Adrenal gland (tissue), 9 donors: ENCODE measurements at regions not wholly inside any gene's neighbourhood (a gene's known extent, or its start where the extent isn't known, plus 50 kb on each side); places are given as distances from the start of the nearest gene placed in this dataset.
"Not testable (repeated sequence)": the region's sequence is repeated elsewhere in the genome, so short reads cannot be mapped to it uniquely, and the experiment has no call there.

Experiments
- DNase-seq, 7 donors: peaks; one replicate each; pipeline ENCODE4 v3.0.0-alpha.2; 2019 to 2020
- H3K27ac ChIP-seq, 5 donors: fragments of 200-600 bp; sonication (generic) in 4 of 5; 1 replicate in 3 of 5; 2 replicates in 2 of 5; pipeline versions ENCODE4 v1.5.1 to v1.8.0; 2016 to 2020; ENCODE audit warnings: mild to moderate bottlenecking in 1 of 5
- H3K27me3 ChIP-seq: fragments of 200-600 bp; 2 replicates; pipeline ENCODE4 v1.8.0; 2021
- H3K36me3 ChIP-seq, 2 donors: fragments of 200-600 bp; replicated peaks in 1 of 2; 1 replicate in 1 of 2; 2 replicates in 1 of 2; pipeline versions ENCODE4 v1.5.1 to v1.8.0; 2018 to 2022
- H3K4me1 ChIP-seq, 2 donors: fragments of 200-600 bp; replicated peaks in 1 of 2; 1 replicate in 1 of 2; 2 replicates in 1 of 2; pipeline versions ENCODE4 v1.5.1 to v1.8.0; 2018 to 2021
- H3K4me3 ChIP-seq, 4 donors: fragments of 200-600 bp; sonication (generic) in 3 of 4; one replicate each; pipeline ENCODE4 v1.5.1; 2016 to 2018
- H3K9me3 ChIP-seq, 3 donors: fragments of 200-600 bp; sonication (generic) in 1 of 3; replicated peaks in 1 of 3; 1 replicate in 2 of 3; 2 replicates in 1 of 3; pipeline versions ENCODE4 v1.5.1 to v1.8.0; 2016 to 2021
- CTCF ChIP-seq, 6 experiments: fragments of 450-650 bp in 4 of 6; fragments of 200-600 bp in 2 of 6; sonication (generic) in 1 of 6; IDR thresholded peaks; 1 replicate in 5 of 6; 2 replicates in 1 of 6; pipeline versions ENCODE4 v1.5.1 to v1.8.0; 2016 to 2021; ENCODE audit warnings: antibody characterized with exemption in 6 of 6, mild to moderate bottlenecking in 2 of 6, moderate library complexity in 1 of 6
- WGBS, 4 donors: extraction: QIAGEN DNeasy Blood & Tissue Kit in 2 of 4; methylation state at CpG; one replicate each; pipeline versions ENCODE4 v1.1.5 to v1.1.7; 2013 to 2017; 5-methylcytosine and 5-hydroxymethylcytosine counted together
- intact Hi-C, 2 donors: fragments of 100-400 bp; cut with DNase I; formaldehyde crosslinking; loops; one replicate each; pipeline versions ENCODE4 v1.14.1 to v1.15.0; 2022 to 2023
- donor health status: healthy with polysubstance abuse.
- donor health status: Bipolar disorder and iron deficiency.
- donor health status: DM: yes; HTN: yes; CAD: no.
- donor health status: DM: no; HTN: no; CAD: no.
- donor health status: DM: no; HTN: no; CAD: no.

- H3K4me1 ChIP-seq, intact Hi-C loops, H3K36me3 ChIP-seq, DNase-seq, H3K4me3 ChIP-seq, H3K27me3 ChIP-seq, H3K9me3 ChIP-seq, H3K27ac ChIP-seq: not testable (repeated sequence)
- 70 to 80% (median 77%) methylated on average over 4 to 5 of the region's 5 CpGs for WGBS, 4 donors
Observed at GRCh38 chr17:15833890-15834289, 101.8 kb downstream of the TBC1D26 start.

GRCh38 chr17:15835481-15835880 lies 103.4 kb downstream of the TBC1D26 start:
- H3K27me3 ChIP-seq, H3K9me3 ChIP-seq, H3K4me3 ChIP-seq, H3K36me3 ChIP-seq, intact Hi-C loops, H3K4me1 ChIP-seq, H3K27ac ChIP-seq, DNase-seq: not testable (repeated sequence)
- 82 to 91% (median 89%) methylated on average over 1 to 4 of the region's 4 CpGs for WGBS, 4 donors

GRCh38 chr17:15836249-15836982 lies 104.3 kb downstream of the TBC1D26 start:
- H3K9me3 ChIP-seq, intact Hi-C loops, H3K36me3 ChIP-seq, DNase-seq, H3K4me3 ChIP-seq, H3K27ac ChIP-seq, H3K27me3 ChIP-seq, H3K4me1 ChIP-seq: not testable (repeated sequence)
- 58 to 92% (median 78%) methylated on average over 2 to 9 of the region's 12 CpGs for WGBS, 4 donors

GRCh38 chr17:15836991-15837390 lies 104.9 kb downstream of the TBC1D26 start:
- WGBS, 4 donors: 90 to 96% (median 94%) methylated on average over 5 of the region's 5 CpGs
- H3K27me3 ChIP-seq, DNase-seq, H3K4me3 ChIP-seq, intact Hi-C loops, H3K27ac ChIP-seq, H3K36me3 ChIP-seq, H3K4me1 ChIP-seq, H3K9me3 ChIP-seq: not testable (repeated sequence)

GRCh38 chr17:15847447-15848229 lies 97.3 kb upstream of the ADORA2B start:
- H3K27ac ChIP-seq: peak overlapping the region; percentile 41 to 84 (median 75)
- H3K9me3 ChIP-seq, H3K4me3 ChIP-seq, DNase-seq, H3K4me1 ChIP-seq, H3K27me3 ChIP-seq, intact Hi-C loops, H3K36me3 ChIP-seq: not testable (repeated sequence)
- WGBS, 4 donors: 22 to 47% (median 30%) methylated on average over 3 to 6 of the region's 6 CpGs

GRCh38 chr17:15849054-15849453 lies 95.9 kb upstream of the ADORA2B start:
- H3K4me1 ChIP-seq, H3K27ac ChIP-seq, H3K27me3 ChIP-seq, H3K4me3 ChIP-seq, H3K9me3 ChIP-seq, intact Hi-C loops, H3K36me3 ChIP-seq: not testable (repeated sequence)
- peak; percentile 37 to 67 (median 59) for DNase-seq
- 27 to 37% (median 28%) methylated on average over 5 to 6 of the region's 6 CpGs for WGBS, 4 donors
- TF ChIP-seq CTCF (IDR thresholded peaks at IDR 0.05): peak in 4 of 6 experiments; percentile 21 to 38 (median 32)

- H3K9me3 ChIP-seq, DNase-seq, H3K27me3 ChIP-seq, H3K36me3 ChIP-seq, H3K4me3 ChIP-seq, H3K27ac ChIP-seq, H3K4me1 ChIP-seq, intact Hi-C loops: not testable (repeated sequence)
- 55 to 70% (median 58%) methylated on average over 2 of the region's 2 CpGs for WGBS, 4 donors
Observed at GRCh38 chr17:15850071-15850470, 94.9 kb upstream of the ADORA2B start.

- H3K4me1 ChIP-seq, DNase-seq, H3K27me3 ChIP-seq, H3K36me3 ChIP-seq, H3K9me3 ChIP-seq, H3K4me3 ChIP-seq, H3K27ac ChIP-seq, intact Hi-C loops: not testable (repeated sequence)
- 78 to 83% (median 79%) methylated on average over 3 of the region's 3 CpGs for WGBS, 4 donors
Observed at GRCh38 chr17:15850687-15851086, 94.2 kb upstream of the ADORA2B start.

- H3K36me3 ChIP-seq, intact Hi-C loops, H3K27ac ChIP-seq, H3K4me1 ChIP-seq, H3K9me3 ChIP-seq, H3K4me3 ChIP-seq, DNase-seq, H3K27me3 ChIP-seq: not testable (repeated sequence)
- WGBS, 4 donors: 88 to 100% methylated on average over 1 of the region's 4 CpGs; no CpG with 5 or more reads in 2 of the 4 donors
Observed at GRCh38 chr17:15852863-15853262, 92.1 kb upstream of the ADORA2B start.

GRCh38 chr17:15856191-15856590 lies 88.7 kb upstream of the ADORA2B start:
- H3K4me3 ChIP-seq, intact Hi-C loops, H3K27ac ChIP-seq, DNase-seq, H3K4me1 ChIP-seq, H3K36me3 ChIP-seq, H3K9me3 ChIP-seq, H3K27me3 ChIP-seq: not testable (repeated sequence)
- 86 to 87% methylated on average over 2 of the region's 3 CpGs; no CpG with 5 or more reads in 2 of the 4 donors for WGBS, 4 donors
